K562 (cell line): ENCODE measurements at regions not wholly inside any gene's neighbourhood (a gene's known extent, or its start where the extent isn't known, plus 50 kb on each side); places are given as distances from the start of the nearest gene placed in this dataset.
A peak's percentile ranks its signal among the peaks of the same experiment; 100 is the strongest.

Experiments
- ATAC-seq: fragments of 200-7000 bp; cut with Tn5 transposase; 3 replicates; pipeline ENCODE4 v1.9.1; 2020; ENCODE audit warnings: moderate library complexity
- BruUV-seq: library from RNA; stranded (reverse); fragments of 400-500 nt; replicated peaks from 2 replicates; lab custom pipeline; 2021; lab: Mats Ljungman, UMichigan
- CTCF ChIA-PET: fragments of 300-600 bp; formaldehyde crosslinking; extraction: SDS; loops from one replicate; lab custom pipeline; 2021; ENCODE audit warnings: low intra/inter-chr PET ratio; lab: Yijun Ruan, JAX
- POLR2A ChIA-PET: fragments of 300-600, 350-650 bp; sonication (Branson Sonifier 250); formaldehyde crosslinking; extraction: SDS; loops from one replicate; lab custom pipeline; 2021; ENCODE audit warnings: antibody characterized with exemption, inconsistent platforms; lab: Yijun Ruan, JAX
- DNase-seq, 4 experiments: peaks; one replicate each; pipeline versions ENCODE4 v3.0.0 to v3.0.0-alpha.2; 2011 to 2018; ENCODE audit warnings: low spot score in 3 of 4, mixed read lengths in 3 of 4; ENCODE audit errors: extremely low read depth in 1 of 4
- FAIRE-seq: peaks from 2 replicates; lab custom pipeline; 2011; peaks lifted over from hg19 to GRCh38; lab: Jason Lieb, UNC
- H2AFZ ChIP-seq: 2 replicates; pipeline ENCODE4 v1.6.0; 2011; ENCODE audit warnings: low read depth, low read length, control low read depth, inconsistent platforms
- H3K27ac ChIP-seq: fragments of 200-600 bp; 3 replicates; pipeline ENCODE4 v1.8.0; 2011; ENCODE audit warnings: low read depth, mild to moderate bottlenecking, control low read depth, inconsistent platforms, low read length, moderate library complexity, mixed read lengths; ENCODE audit errors: extremely low read depth
- H3K27me3 ChIP-seq, 2 experiments: fragments of 300-600 bp in 1 of 2; 2 replicates in 1 of 2; 3 replicates in 1 of 2; pipeline versions ENCODE4 v1.6.0 to v1.8.0; 2011; ENCODE audit warnings: inconsistent platforms in 2 of 2, low read length in 2 of 2, mild to moderate bottlenecking in 1 of 2, mixed read lengths in 1 of 2, moderate library complexity in 1 of 2; ENCODE audit not compliant: control insufficient read depth in 2 of 2, insufficient read depth in 2 of 2
- H3K36me3 ChIP-seq: fragments of 300-600 bp; 3 replicates; pipeline ENCODE4 v1.8.0; 2011; ENCODE audit warnings: mild to moderate bottlenecking, low read length, inconsistent platforms; ENCODE audit not compliant: control insufficient read depth, insufficient read depth
- H3K4me1 ChIP-seq, 2 experiments: fragments of 200-600 bp in 1 of 2; replicated peaks in 1 of 2; 2 replicates in 1 of 2; 3 replicates in 1 of 2; pipeline versions ENCODE4 v1.5.1 to v1.8.0; 2011; ENCODE audit warnings: inconsistent platforms in 2 of 2, low read length in 2 of 2, mild to moderate bottlenecking in 1 of 2, mixed read lengths in 1 of 2, moderate library complexity in 1 of 2; ENCODE audit not compliant: control insufficient read depth in 2 of 2, insufficient read depth in 2 of 2
- H3K4me2 ChIP-seq: 2 replicates; pipeline ENCODE4 v1.6.1; 2011; ENCODE audit warnings: low read length, control low read depth, inconsistent platforms, mixed read lengths; ENCODE audit not compliant: insufficient read depth
- H3K4me3 ChIP-seq: fragments of 200-600 bp; sonication (generic), shearing (Covaris generic); 2 replicates; pipeline ENCODE4 v1.5.1; 2016; ENCODE audit warnings: control low read depth, inconsistent platforms
- H3K79me2 ChIP-seq: fragments of 200-600 bp; 3 replicates; pipeline ENCODE4 v1.8.0; 2011; ENCODE audit warnings: low read length, inconsistent platforms; ENCODE audit not compliant: control insufficient read depth, insufficient read depth
- H3K9ac ChIP-seq, 2 experiments: 2 replicates each; pipeline versions ENCODE4 v1.6.0 to v1.6.1; 2011; ENCODE audit warnings: low read depth in 2 of 2, low read length in 2 of 2, control low read depth in 1 of 2, inconsistent platforms in 1 of 2, mild to moderate bottlenecking in 1 of 2, mixed read lengths in 1 of 2; ENCODE audit not compliant: insufficient read depth in 1 of 2
- H3K9me1 ChIP-seq: one replicate; pipeline ENCODE4 v1.6.0; 2011; ENCODE audit warnings: inconsistent platforms, mild to moderate bottlenecking, low read length, moderate library complexity; ENCODE audit not compliant: control insufficient read depth, insufficient read depth
- H3K9me3 ChIP-seq: replicated peaks from 2 replicates; pipeline ENCODE4 v1.5.1; 2011; ENCODE audit warnings: low read depth, low read length, inconsistent platforms; ENCODE audit not compliant: control insufficient read depth, insufficient read depth
- H4K20me1 ChIP-seq: replicated peaks from 2 replicates; pipeline ENCODE4 v1.6.1; 2011; ENCODE audit warnings: low read length, inconsistent platforms, mixed read lengths; ENCODE audit not compliant: control insufficient read depth, insufficient read depth
- AFF4 ChIP-seq: sonication (generic); formaldehyde crosslinking; IDR thresholded peaks from 2 replicates; pipeline ENCODE4 v1.8.0; 2023; ENCODE audit warnings: mild to moderate bottlenecking, missing genetic modification reagents
- CBFA2T3 ChIP-seq: fragments of 450-650 bp; IDR thresholded peaks from 2 replicates; pipeline ENCODE4 v1.6.1; 2017
- GATAD2B ChIP-seq: fragments of 450-650 bp; IDR thresholded peaks from 2 replicates; pipeline ENCODE4 v1.6.1; 2017; ENCODE audit warnings: mild to moderate bottlenecking, borderline replicate concordance
- NONO ChIP-seq, 2 experiments: fragments of 200-400 bp in 1 of 2; fragments of 450-650 bp in 1 of 2; formaldehyde crosslinking in 1 of 2; IDR thresholded peaks; 2 replicates each; pipeline ENCODE4 v1.6.1; 2017; ENCODE audit warnings: low read depth in 2 of 2, mild to moderate bottlenecking in 2 of 2, moderate library complexity in 2 of 2, low read length in 1 of 2
- PTRF ChIP-seq: fragments of 450-650 bp; IDR thresholded peaks from 2 replicates; pipeline ENCODE4 v1.6.1; 2016; ENCODE audit warnings: mild to moderate bottlenecking, missing genetic modification characterization, missing compliant biosample characterization
- RAD21 ChIP-seq, 2 experiments: fragments of 250-450 bp in 1 of 2; fragments of 450-650 bp in 1 of 2; sonication (Bioruptor Pico) in 1 of 2; formaldehyde crosslinking in 1 of 2; IDR thresholded peaks in 1 of 2; conservative IDR thresholded peaks in 1 of 2; 2 replicates each; pipeline versions ENCODE4 v1.4.0 to v1.8.0; 2020 to 2022; ENCODE audit warnings: mild to moderate bottlenecking in 2 of 2, moderate library complexity in 1 of 2
- RB1 ChIP-seq: fragments of 450-650 bp; IDR thresholded peaks from 2 replicates; pipeline ENCODE4 v1.6.1; 2017; ENCODE audit warnings: low read depth, mild to moderate bottlenecking
- TBP ChIP-seq: optimal IDR thresholded peaks from 2 replicates; pipeline ENCODE3; 2011; ENCODE audit warnings: low read depth, low read length, improper control_type of control experiment
- ZC3H11A ChIP-seq: IDR thresholded peaks from 2 replicates; pipeline ENCODE4 v1.6.1; 2012; ENCODE audit warnings: low read depth, low read length, improper control_type of control experiment
- ZNF695 ChIP-seq: fragments of 450-650 bp; formaldehyde crosslinking; IDR thresholded peaks from 2 replicates; pipeline ENCODE4 v1.4.0; 2020; ENCODE audit warnings: mild to moderate bottlenecking, moderate library complexity
- WGBS: fragments of 100-300 bp; shearing (Covaris generic); methylation state at CpG from one replicate; pipeline ENCODE4 v1.1.6; 2016; ENCODE audit warnings: low coverage, mixed read lengths; ENCODE audit not compliant: insufficient coverage; ENCODE audit errors: missing lambda C conversion rate; 5-methylcytosine and 5-hydroxymethylcytosine counted together
- in situ Hi-C: fragments of 300-500 bp; cut with MboI; formaldehyde crosslinking; loops from 4 replicates; pipeline ENCODE4 v1.15.0; 2018; ENCODE audit warnings: inconsistent platforms, mixed read lengths
- intact Hi-C: fragments of 100-400 bp; cut with micrococcal nuclease; formaldehyde crosslinking; loops from 2 replicates; pipeline ENCODE4 v1.14.2; 2022
- TF ChIP-seq, protein P1 (sequence below): fragments of 250-450 bp; sonication (Bioruptor Pico); IDR thresholded peaks from 2 replicates; pipeline ENCODE4 v1.4.0; 2020

DNA sequence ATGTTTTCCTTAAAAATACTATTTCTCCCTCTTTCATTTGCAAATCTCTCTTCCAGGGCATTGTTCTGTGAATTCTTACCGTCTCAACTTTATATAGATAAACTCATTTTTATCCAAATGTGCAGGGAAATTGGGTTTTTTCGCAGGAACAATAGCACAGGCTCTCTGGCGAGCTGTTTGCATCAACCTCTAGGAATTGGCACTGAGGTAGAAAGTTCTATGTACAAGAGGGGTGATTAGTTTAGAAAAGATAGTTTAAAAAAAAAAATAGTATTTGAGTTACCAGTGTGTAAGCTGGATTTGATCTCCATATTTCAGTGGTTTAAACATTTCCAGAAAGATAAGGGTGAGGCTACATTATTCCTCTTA is 129.7 kb upstream of the BTN3A2 start:
- peak overlapping the region; percentile 73 for H3K27ac ChIP-seq
- no peak for TF ChIP-seq ZNF695 (CRISPR knock-in tag)
- TF ChIP-seq, protein P1, sequence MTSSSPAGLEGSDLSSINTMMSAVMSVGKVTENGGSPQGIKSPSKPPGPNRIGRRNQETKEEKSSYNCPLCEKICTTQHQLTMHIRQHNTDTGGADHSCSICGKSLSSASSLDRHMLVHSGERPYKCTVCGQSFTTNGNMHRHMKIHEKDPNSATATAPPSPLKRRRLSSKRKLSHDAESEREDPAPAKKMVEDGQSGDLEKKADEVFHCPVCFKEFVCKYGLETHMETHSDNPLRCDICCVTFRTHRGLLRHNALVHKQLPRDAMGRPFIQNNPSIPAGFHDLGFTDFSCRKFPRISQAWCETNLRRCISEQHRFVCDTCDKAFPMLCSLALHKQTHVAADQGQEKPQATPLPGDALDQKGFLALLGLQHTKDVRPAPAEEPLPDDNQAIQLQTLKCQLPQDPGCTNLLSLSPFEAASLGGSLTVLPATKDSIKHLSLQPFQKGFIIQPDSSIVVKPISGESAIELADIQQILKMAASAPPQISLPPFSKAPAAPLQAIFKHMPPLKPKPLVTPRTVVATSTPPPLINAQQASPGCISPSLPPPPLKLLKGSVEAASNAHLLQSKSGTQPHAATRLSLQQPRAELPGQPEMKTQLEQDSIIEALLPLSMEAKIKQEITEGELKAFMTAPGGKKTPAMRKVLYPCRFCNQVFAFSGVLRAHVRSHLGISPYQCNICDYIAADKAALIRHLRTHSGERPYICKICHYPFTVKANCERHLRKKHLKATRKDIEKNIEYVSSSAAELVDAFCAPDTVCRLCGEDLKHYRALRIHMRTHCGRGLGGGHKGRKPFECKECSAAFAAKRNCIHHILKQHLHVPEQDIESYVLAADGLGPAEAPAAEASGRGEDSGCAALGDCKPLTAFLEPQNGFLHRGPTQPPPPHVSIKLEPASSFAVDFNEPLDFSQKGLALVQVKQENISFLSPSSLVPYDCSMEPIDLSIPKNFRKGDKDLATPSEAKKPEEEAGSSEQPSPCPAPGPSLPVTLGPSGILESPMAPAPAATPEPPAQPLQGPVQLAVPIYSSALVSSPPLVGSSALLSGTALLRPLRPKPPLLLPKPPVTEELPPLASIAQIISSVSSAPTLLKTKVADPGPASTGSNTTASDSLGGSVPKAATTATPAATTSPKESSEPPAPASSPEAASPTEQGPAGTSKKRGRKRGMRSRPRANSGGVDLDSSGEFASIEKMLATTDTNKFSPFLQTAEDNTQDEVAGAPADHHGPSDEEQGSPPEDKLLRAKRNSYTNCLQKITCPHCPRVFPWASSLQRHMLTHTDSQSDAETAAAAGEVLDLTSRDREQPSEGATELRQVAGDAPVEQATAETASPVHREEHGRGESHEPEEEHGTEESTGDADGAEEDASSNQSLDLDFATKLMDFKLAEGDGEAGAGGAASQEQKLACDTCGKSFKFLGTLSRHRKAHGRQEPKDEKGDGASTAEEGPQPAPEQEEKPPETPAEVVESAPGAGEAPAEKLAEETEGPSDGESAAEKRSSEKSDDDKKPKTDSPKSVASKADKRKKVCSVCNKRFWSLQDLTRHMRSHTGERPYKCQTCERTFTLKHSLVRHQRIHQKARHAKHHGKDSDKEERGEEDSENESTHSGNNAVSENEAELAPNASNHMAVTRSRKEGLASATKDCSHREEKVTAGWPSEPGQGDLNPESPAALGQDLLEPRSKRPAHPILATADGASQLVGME (CRISPR knock-in tag) = no peak
- TF ChIP-seq ZC3H11A = no peak
- no peak for TF ChIP-seq RAD21 (CRISPR knock-in tag; conservative IDR thresholded peaks at IDR 0.05 in 1 of 2, IDR thresholded peaks at IDR 0.05 in 1 of 2)
- 0 out of 2 replicates have a peak, but pooled peaks have one; percentile 18 for TF ChIP-seq GATAD2B
- no peak for TF ChIP-seq PTRF (tag)
- no peak for TF ChIP-seq RB1
- 0 out of 4 replicates have a peak, but pooled peaks of 1 of the 2 experiments have one; percentile 27 for TF ChIP-seq NONO (IDR thresholded peaks at IDR 0.05; ENCODE audit: low read depth in 2 of 2, low read length in 1 of 2)
- 0 out of 2 replicates have a peak, but pooled peaks have one; percentile 4 for TF ChIP-seq CBFA2T3
- TF ChIP-seq TBP = peak; percentile 61
- no peak for TF ChIP-seq AFF4 (CRISPR knock-in tag)

More for the DNA sequence above, 129.7 kb upstream of the BTN3A2 start:
- Histone ChIP-seq H2AFZ (peak overlapping the region; percentile 94), H3K79me2 (peaks cover 23% of the 10 kb centered on the region), H3K4me3 (peak overlapping the region; percentile 40), H3K9ac (peak overlapping the region; percentile 77 to 93), H3K27me3 (no peaks in the 10 kb centered on the region), H3K9me3 (peaks cover 3% of the 10 kb centered on the region; the same call in 1 of the 2 replicates), H4K20me1 (no peaks in the 10 kb centered on the region), H3K4me2 (peak overlapping the region; percentile 85), H3K4me1 (peaks cover 16 to 19% of the 10 kb centered on the region in 2 experiments; a peak in 4 of 5 replicates), H3K9me1 (no peaks in the 10 kb centered on the region), H3K36me3 (no peaks in the 10 kb centered on the region)
- CTCF ChIA-PET = no interaction called here
- ATAC-seq = 0 out of 3 replicates have a peak, but pooled peaks have one; percentile 10
- BruUV-seq = TSS peak; percentile 93
- FAIRE-seq = peak; percentile 6
- peak in 2 of 4 experiments; percentile 34 to 41 for DNase-seq
- in situ Hi-C loops = no loop called here
- POLR2A ChIA-PET = interaction anchor here (0.9 to 6.9 kb wide), 16 partner anchors 9 to 74 kb away, joined by 3 to 147 read pairs (median 10); a partner anchor contains a TSS
- intact Hi-C loops = no loop called here
- 3% methylated on average over 3 of the region's 3 CpGs for WGBS
